Sigmoid colon (tissue), 6 donors: ENCODE measurements at regions not wholly inside any gene's neighbourhood (a gene's known extent, or its start where the extent isn't known, plus 50 kb on each side); places are given as distances from the start of the nearest gene placed in this dataset.
A peak's percentile ranks its signal among the peaks of the same experiment; 100 is the strongest.

Source experiments
- DNase-seq: peaks from one replicate; pipeline ENCODE4 v3.0.0-alpha.2; 2019
- H3K27ac ChIP-seq, 4 donors: fragments of 200-600 bp; sonication (generic); one replicate each; pipeline ENCODE4 v1.5.1; 2016 to 2019; ENCODE audit warnings: mild to moderate bottlenecking in 1 of 4
- H3K27me3 ChIP-seq, 3 donors: fragments of 200-600 bp; sonication (generic); one replicate each; pipeline ENCODE4 v1.5.1; 2019; ENCODE audit warnings: mild to moderate bottlenecking in 1 of 3
- H3K36me3 ChIP-seq, 4 donors: fragments of 200-600 bp; sonication (generic); one replicate each; pipeline ENCODE4 v1.5.1; 2016 to 2019
- H3K4me1 ChIP-seq, 4 donors: fragments of 200-600 bp; sonication (generic); one replicate each; pipeline ENCODE4 v1.5.1; 2017 to 2019
- H3K4me3 ChIP-seq, 4 donors: fragments of 200-600 bp; sonication (generic); one replicate each; pipeline ENCODE4 v1.5.1; 2017 to 2019; ENCODE audit warnings: mild to moderate bottlenecking in 2 of 4, moderate library complexity in 1 of 4
- H3K9me3 ChIP-seq, 4 donors: fragments of 200-600 bp in 3 of 4; sonication (generic) in 3 of 4; one replicate each; pipeline versions ENCODE4 v1.5.1 to v1.6.1; 2013 to 2019
- CTCF ChIP-seq, 4 experiments: fragments of 450-650 bp in 3 of 4; fragments of 200-600 bp in 1 of 4; IDR thresholded peaks; one replicate each; pipeline ENCODE4 v1.5.1; 2016 to 2019; ENCODE audit warnings: antibody characterized with exemption in 4 of 4, mild to moderate bottlenecking in 3 of 4, moderate library complexity in 2 of 4
- EP300 ChIP-seq, 4 donors: sonication (generic); formaldehyde crosslinking; IDR thresholded peaks; one replicate each; pipeline ENCODE4 v1.6.1; 2017; ENCODE audit warnings: antibody characterized with exemption in 4 of 4
- POLR2A ChIP-seq, 2 donors: fragments of 450-650 bp; IDR thresholded peaks; one replicate each; pipeline ENCODE4 v1.6.1; 2016; ENCODE audit warnings: antibody characterized with exemption in 2 of 2, mild to moderate bottlenecking in 2 of 2, moderate library complexity in 2 of 2
- POLR2AphosphoS5 ChIP-seq, 4 donors: sonication (generic); formaldehyde crosslinking; IDR thresholded peaks; one replicate each; pipeline ENCODE4 v1.6.1; 2017; ENCODE audit warnings: antibody characterized with exemption in 4 of 4
- WGBS, 2 donors: extraction: QIAGEN DNeasy Blood & Tissue Kit; methylation state at CpG; one replicate each; pipeline ENCODE4 v1.1.7; 2013; 5-methylcytosine and 5-hydroxymethylcytosine counted together
- intact Hi-C: fragments of 100-400 bp; cut with DNase I; formaldehyde crosslinking; loops from one replicate; pipeline ENCODE4 v1.15.1; 2023
- donor health status: healthy with polysubstance abuse.
- donor health status: healthy.

- intact Hi-C loops = no loop called here
- Histone ChIP-seq H3K4me3 (no peak overlapping the region), H3K4me1 (peaks cover 0 to 19% (median 14%) of the 10 kb centered on the region in 4 donors), H3K27me3 (no peaks in the 10 kb centered on the region), H3K27ac (no peak overlapping the region), H3K9me3 (no peaks in the 10 kb centered on the region), H3K36me3 (no peaks in the 10 kb centered on the region)
- DNase-seq = no peak
- WGBS, 2 donors = 85 to 89% methylated on average over 1 of the region's 1 CpG
- TF ChIP-seq CTCF (IDR thresholded peaks at IDR 0.05) = no peak
- TF ChIP-seq EP300 (IDR thresholded peaks at IDR 0.05) = no peak
These were observed 519.1 kb downstream of the IQCM start for GRCh38 chr4:149296503-149296902.

DNA sequence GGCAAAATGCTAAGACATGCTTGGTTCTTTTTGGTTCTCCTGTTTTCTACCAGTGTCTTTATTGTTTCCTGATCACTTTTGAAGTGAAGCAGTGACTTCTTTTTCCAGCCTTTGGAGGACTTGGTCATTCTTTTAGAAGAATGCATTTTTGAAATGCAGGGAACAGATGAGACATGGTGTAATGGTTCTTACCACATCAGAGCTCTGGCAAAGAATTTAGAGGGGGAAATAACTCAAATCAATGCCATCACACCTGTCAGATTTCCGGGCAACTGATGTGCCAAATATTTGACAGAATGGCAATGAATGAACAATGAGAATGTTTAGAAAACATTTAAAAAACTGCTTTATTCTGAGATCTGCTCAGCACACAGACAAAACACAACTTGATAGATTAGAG, 519.6 kb downstream of the IQCM start:
- no peaks in the 10 kb centered on the region for H3K27me3 ChIP-seq
- TF ChIP-seq POLR2AphosphoS5 (IDR thresholded peaks at IDR 0.05) (no peak), CTCF (IDR thresholded peaks at IDR 0.05) (no peak), POLR2A (IDR thresholded peaks at IDR 0.05) (no peak), EP300 (IDR thresholded peaks at IDR 0.05) (no peak)

GRCh38 chr4:149294601-149295000, 521.0 kb downstream of the IQCM start:
- intact Hi-C loops = no loop called here
- WGBS, 2 donors = 68 to 81% methylated on average over 1 of the region's 1 CpG
- no peaks in the 10 kb centered on the region for H3K9me3 ChIP-seq

More for the DNA sequence above, 519.6 kb downstream of the IQCM start:
- no peak for DNase-seq
- no peaks in the 10 kb centered on the region for H3K36me3 ChIP-seq
- H3K9me3 ChIP-seq = no peaks in the 10 kb centered on the region
- H3K4me1 ChIP-seq = peaks cover 0 to 24% (median 17%) of the 10 kb centered on the region in 4 donors
- intact Hi-C loops = no loop called here
- WGBS, 2 donors = 95 to 100% methylated on average over 1 of the region's 1 CpG
- no peak overlapping the region for H3K27ac ChIP-seq
- H3K4me3 ChIP-seq = no peak overlapping the region

GRCh38 chr4:149293046-149293649, 522.5 kb downstream of the IQCM start:
- no peaks in the 10 kb centered on the region for H3K27me3 ChIP-seq
- H3K36me3 ChIP-seq = no peaks in the 10 kb centered on the region
- peaks cover 0 to 1% (median 0%) of the 10 kb centered on the region in 4 donors for H3K9me3 ChIP-seq
- H3K27ac ChIP-seq = peak overlapping the region in 1 of 4 donors; percentile 6
- H3K4me3 ChIP-seq = no peak overlapping the region
- peaks cover 0 to 26% (median 18%) of the 10 kb centered on the region in 4 donors for H3K4me1 ChIP-seq
- intact Hi-C loops = no loop called here
- no peak for DNase-seq
- 79 to 92% methylated on average over 1 of the region's 1 CpG for WGBS, 2 donors
- no peak for TF ChIP-seq EP300 (IDR thresholded peaks at IDR 0.05)
- no peak for TF ChIP-seq POLR2AphosphoS5 (IDR thresholded peaks at IDR 0.05)
- TF ChIP-seq POLR2A (IDR thresholded peaks at IDR 0.05) = no peak
- TF ChIP-seq CTCF (IDR thresholded peaks at IDR 0.05) = no peak

More at GRCh38 chr4:149294601-149295000, 521.0 kb downstream of the IQCM start:
- Histone ChIP-seq H3K4me3 (no peak overlapping the region), H3K27me3 (no peaks in the 10 kb centered on the region), H3K4me1 (peaks cover 0 to 26% (median 18%) of the 10 kb centered on the region in 4 donors), H3K36me3 (no peaks in the 10 kb centered on the region), H3K27ac (no peak overlapping the region)
- no peak for DNase-seq
- TF ChIP-seq POLR2A (IDR thresholded peaks at IDR 0.05) (no peak), EP300 (IDR thresholded peaks at IDR 0.05) (no peak), POLR2AphosphoS5 (IDR thresholded peaks at IDR 0.05) (no peak), CTCF (IDR thresholded peaks at IDR 0.05) (no peak)
